Hippocampal formation (tissue), 2 donors: ENCODE measurements at regions not wholly inside any gene's neighbourhood (a gene's known extent, or its start where the extent isn't known, plus 50 kb on each side); places are given as distances from the start of the nearest gene placed in this dataset.
"Not testable (repeated sequence)": the region's sequence is repeated elsewhere in the genome, so short reads cannot be mapped to it uniquely, and the experiment has no call there.

Experiments used
- DNase-seq, 2 donors: peaks; one replicate each; lab custom pipeline; 2025; lab: John Stamatoyannopoulos, UW

DNA sequence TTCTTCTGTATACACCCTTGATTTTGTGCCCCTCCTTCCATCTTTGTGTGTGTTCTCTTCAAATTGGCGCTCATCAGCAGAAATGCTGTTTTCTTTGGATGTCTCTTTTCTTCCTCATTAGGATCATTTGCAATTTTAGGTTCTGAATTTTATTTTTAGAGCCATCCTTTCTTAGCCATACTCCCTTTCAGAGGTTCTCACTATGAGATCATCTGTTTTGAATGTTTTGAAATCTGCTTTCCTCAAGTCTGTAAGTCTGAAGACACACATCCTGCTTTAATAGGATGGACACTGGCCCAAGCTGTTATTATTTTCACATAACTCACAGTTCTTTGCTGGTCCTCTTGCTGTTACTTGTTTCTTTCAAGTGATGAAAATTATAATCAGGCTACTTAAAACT is 124.8 kb downstream of the BDH1 start:
- DNase-seq: no peak

DNA sequence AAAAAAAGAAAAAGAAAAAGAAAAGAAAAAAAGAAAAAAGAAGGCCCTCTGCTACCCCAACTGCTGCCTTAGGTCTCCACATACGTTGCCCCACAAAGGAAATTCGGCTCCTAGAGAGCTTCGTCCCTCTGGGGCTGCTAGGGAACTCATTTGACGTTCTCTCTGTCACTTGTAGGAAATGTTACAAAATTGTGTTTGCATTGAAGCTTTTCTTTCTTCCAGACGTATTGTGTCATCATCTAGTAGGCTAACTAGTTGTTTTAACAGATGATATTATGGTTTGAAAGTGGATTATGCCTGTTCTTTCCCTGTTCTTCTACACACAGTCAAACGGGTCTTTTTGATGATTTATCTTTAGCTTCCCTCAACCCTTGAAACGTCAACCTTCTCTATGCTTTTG is 125.3 kb downstream of the BDH1 start:
- DNase-seq: no peak

DNA sequence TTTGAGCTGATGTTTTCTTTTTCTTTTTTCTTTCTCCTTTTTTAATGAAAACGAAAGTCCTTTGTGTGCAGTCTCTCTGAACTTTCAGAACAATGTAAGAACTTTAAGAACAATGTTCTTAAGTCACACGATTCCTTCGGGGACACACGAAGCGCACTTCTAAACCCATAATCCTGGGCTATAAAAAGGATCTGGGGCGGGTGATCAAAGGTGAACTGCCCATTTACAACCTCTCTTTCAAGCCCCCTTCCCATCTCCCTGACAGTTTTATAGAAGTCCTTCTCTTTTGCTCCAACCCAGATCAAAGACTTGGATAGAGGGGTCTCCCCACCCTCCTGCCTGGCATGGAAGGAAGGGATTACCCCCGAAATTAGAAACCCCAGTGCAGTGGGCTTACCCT is 126.8 kb downstream of the BDH1 start:
- DNase-seq: no peak

DNA sequence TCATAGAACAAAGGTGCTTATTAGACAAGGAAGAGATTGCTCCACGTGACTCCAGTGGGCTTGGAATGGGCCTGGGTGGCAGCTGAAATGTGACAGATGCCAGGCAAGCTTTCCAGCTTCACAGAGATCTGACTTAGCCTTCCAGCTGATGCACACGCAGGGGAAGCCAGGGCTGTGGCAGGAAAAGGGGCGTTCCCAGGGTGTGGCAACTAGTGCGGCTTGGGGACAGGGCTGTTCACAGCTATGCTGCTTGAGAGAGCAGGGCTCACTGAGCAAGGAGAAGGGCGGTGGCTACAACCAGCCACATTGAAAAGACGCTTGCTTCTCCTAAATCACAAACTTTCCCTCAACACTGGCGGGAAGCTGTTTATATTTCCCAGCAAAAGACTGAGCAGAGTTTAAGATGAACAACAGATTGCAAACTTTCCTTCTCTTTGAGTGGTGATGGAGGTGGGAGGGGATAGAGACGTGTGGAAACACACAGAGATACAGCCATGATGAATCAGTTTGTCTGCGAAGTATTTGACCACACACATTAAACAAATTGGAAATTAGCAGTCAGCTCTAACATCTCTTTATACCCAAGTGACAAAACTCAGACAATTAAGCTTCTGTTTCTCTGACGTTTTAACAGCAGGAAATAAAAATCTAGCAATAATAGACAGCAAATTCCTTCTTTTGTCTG is 127.5 kb downstream of the BDH1 start:
- no peak for DNase-seq

DNA sequence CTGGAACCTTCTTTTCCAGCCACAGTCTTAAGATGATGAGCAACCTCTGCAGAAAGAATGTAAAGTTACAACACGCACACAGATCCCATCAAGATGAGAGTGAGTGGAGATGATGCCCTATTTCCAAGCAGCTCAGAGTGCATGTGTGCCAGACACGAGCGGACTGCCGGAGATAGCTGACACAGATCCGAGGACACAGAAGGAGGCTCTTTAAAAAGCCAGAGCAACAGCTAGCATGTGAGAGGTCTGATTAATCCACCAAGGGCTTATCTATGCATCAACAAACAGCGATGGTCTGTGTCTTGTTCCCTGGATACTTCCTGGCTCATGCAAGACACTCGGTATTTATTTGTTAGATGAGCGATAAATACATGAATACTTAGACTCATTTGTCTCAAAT is 128.6 kb upstream of the DLG1 start:
- DNase-seq: no peak

DNA sequence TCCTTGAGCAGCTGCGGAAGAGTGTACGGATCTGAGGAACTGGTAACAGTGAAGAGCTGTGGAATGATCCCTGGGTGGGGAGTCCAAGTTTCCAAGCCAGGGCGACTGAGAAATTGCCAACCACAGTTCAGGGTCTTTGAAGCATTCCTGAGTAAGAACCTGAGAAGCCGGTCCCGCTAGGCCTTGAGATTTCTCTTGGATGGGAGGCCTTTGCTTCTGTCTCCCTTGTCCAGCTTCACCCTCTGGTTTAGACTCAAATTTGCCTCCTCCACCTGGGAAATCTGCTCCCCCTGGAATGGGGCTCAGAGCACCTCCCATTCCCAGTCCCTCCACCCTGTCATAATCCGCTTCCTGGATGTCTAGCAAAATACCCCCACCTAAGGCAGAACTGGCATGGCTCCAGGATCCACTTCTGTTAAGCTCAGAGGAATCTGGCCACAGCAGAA is 127.7 kb upstream of the DLG1 start:
- no peak for DNase-seq

DNA sequence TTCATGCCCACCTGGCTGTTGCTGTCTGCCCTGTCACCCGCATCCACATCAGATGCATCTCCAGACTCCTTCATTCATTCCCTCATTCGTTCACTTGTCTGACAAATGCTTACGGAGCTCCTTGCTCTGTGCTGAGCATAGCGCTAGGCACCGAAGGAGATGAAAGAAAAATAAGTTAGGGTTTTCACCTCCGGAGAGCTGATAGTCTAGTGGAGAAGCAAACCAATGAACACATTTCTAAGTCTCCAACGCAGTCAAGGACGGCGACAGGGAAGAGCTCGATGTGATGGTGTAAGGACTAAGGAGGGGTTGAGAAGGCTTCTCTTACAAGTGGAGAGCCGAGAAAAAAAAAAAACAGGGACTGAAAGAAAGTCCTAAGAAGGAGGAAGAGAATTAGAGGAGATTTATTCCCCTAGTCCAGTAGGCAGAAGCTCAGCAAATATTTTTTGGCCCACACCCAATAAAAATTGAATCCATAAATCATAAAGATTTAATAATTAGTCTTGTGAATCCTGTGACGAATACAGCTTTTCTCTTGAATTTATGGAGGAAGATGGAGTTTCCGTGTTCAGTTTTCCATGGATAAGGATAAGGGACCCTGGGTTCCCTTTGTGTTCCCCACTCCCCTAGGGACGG is 127.2 kb upstream of the DLG1 start:
- no peak for DNase-seq

DNA sequence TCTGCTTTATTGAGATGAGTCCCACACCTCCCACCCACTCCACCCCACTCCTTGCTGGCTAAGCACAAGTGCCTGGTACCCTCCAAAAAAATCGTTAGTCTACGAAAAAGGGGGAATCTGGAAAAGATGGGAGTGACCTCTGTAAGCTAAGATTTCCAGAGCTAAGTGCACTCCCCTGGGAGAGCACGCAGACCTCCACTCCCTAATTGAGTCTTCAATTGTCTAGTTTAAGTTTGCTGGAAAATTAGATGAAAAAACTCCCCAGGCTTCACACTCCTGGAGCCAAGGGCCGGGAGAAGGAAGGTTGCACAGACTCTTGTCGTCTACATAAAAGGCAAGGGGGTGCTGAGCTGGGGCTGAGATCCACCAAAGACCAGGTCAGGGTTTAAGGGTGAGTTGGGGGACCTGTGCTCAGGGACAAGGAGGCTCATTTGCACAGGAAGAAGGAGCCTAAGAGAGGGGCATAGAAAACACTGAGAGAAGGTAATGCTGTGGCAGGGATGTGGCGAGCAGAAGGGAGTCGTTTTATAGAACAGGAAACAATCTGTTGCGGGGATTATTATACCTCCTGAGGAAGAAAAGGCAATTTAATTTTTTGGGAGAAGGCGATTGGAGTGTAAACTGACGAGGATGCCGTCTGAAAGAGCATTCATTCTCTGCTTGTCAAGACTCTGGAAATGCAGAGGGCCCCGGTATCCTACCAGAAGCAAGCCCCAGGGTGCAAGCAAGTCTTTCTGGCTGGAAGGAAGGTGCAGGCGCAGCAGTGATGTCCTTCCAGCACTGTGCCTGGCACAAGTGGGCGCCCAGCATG is 126.5 kb upstream of the DLG1 start:
- no peak for DNase-seq

DNA sequence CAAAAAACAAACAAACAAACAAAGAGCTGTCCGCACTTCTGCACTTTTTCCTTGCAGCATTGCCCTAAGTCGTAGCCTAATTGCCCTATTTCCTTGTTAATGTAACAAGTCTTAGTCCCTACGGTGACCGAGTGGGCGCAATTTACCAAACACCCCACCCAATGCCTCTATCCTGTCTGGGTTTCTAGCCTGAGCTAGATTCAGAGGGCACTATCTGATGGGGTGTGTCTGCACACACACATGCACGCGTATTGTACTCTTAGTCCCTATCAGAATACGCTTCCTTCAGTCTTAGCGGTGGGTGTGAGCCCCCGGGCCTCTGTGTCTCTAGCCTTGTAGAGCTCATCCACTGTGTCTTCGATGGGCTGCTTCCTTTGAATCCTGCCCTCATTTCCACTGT is 125.9 kb upstream of the DLG1 start:
- no peak for DNase-seq

DNA sequence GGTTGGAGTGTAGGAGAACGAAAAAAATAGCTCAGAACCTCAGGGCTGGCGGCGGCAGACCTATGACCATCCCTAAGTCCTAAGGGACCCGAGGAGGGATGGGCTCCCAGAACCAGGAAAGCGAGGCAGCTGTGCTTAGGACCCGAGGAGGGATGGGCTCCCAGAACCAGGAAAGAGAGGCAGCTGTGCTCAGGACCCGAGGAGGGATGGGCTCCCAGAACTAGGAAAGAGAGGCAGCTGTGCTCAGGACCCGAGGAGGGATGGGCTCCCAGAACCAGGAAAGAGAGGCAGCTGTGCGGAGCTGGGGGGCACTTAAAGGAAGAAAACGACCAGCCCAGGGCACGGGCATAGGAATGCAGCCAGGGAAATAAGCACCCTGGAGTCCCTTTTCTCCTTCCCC is 125.0 kb upstream of the DLG1 start:
- no peak for DNase-seq

DNA sequence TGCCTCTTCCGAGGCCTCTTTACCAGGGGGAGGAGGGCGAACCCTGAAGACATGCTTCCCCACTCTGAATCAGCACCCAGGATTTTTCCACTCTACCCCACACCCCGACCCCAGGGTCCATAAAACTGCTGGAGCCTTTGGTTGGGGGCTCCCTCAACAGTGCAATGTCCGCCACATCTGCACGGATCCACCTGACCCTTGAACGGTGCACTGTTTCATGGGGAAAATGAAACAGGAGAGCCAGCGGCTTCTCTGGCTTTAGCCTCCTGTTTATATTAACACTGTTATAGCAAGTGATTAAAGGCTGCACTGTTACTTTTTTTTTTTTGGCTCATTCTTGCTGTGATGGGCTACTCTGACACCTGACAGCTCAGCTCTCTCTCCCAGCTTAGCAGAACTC is 124.1 kb upstream of the DLG1 start:
- no peak for DNase-seq

DNA sequence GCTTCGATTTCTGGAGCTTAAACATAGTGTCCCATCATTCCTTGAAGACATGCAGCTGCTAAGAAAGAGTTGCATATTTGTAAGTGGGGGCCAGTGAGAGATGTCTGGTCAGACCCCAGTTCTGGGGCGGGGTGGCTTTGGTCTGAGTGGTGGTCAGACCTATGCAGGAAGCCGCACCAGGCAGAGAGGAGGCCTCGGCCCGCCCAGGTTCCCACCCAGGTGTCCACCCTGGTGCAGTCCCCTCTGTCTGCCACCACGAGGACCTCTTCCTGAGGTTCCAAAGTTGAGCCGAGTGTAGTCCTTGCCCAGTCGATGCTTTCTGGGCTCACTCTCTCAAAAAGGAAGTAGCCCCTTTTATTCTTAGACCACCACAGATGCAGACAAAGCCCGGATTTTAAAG is 122.6 kb upstream of the DLG1 start:
- no peak for DNase-seq

DNA sequence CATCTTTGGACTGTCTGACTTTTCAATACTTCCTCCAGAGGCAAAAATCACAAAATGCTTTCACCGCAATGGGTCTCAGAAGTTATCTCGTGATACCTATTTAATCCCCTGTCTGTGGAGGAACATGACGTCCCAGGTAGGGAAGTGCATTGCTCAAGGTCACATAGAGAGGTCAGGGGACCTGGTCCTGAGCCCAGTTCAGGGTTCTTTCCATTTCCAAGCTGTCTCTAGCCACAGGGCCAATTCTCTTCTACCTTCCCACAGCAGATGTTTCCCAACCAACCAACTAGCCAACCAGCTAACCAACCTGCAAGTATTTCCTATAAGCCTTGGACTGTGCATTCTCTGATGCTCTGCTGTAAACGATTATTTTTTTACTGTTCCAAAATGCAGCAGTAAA is 122.2 kb upstream of the DLG1 start:
- DNase-seq: no peak

DNA sequence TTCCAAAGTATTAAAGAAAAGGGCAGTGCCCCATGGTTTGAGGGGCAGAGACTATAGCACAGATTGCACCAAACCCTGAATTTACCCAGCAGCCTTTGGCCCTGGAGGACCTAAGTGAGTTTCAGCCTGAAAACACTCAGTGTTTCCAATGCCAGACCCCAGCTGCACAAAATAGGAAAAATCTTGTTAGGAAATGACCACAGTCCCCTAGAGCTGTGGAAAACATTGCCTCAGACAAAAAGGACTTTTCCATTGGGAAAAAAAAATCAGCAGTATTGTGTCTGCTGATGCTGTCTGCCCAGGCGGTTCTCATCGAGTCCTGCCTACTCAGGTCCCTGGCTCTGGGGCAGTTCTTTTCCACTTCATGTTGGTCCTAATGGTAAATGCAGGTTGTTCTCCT is 121.7 kb upstream of the DLG1 start:
- DNase-seq: no peak

DNA sequence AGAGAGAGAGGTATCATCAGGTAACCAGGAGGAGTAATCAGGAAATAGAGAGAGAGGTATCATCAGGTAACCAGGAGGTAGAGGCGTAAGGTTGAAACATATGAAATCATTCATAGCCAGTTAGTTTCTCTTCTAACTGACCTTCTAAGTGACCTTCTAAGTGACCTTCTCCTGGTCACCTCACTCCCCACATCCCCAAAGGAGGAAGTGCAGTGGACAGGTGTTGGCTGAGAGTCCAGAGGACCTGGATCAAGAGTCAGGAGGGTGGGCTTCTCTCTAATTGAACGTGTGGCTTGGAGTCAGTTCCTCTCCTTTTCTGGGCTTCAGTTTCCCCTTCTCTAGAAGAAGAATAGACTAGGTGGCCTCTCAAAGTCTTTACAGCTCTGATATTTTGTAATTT is 121.3 kb upstream of the DLG1 start:
- no peak for DNase-seq

DNA sequence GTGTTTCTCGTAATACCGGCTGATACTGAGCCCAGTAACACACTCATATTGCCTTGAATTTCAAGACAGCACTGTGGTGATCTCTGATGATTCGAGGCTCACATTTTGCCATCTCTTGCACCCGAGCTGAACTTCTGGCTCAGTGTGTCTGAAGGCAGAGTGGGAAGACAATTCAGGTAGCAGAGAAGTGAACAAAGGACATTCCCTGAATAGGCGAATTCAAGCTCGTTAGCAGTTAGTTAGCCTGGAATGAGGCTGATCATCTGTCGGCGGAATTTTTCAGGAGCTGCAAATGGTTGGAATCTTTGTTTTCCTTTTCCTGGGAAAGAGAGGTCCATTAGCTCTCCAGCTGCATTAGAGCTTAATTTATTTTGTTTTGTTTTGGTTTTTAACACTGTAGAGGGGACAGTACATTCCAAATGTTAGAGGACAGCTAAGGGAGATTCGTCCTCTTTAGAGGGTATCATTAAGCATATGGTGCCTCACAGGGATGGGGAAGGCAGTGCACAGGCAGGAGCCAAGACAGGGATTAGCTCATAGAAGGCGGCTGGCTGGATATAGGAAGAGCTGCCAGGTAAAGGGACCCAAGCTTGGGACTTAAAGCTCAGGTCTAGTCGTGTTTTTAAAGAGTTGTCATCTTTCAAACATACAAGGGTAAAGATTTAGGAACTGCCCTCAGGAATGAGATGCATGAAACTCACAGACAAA is 119.7 kb upstream of the DLG1 start:
- DNase-seq: no peak

DNA sequence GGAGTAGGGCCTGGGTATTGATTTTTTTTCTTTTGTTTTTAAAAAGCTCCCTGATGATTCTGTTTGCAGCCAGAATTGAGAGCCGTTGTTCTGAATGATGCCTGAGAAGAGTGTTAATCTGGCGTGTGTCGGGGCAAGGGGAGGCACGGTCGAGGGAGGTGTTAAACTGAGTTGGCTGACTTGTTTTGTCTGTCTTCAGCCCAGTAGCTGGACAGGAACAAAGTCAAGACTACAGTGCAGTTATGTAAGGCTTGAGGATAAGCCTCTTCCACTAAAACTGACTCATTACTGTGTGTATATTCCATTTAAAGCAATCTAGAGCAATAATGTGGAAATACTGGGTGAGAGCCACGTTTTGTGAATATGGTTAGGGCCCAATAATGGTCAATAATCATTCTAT is 119.0 kb upstream of the DLG1 start:
- no peak for DNase-seq

DNA sequence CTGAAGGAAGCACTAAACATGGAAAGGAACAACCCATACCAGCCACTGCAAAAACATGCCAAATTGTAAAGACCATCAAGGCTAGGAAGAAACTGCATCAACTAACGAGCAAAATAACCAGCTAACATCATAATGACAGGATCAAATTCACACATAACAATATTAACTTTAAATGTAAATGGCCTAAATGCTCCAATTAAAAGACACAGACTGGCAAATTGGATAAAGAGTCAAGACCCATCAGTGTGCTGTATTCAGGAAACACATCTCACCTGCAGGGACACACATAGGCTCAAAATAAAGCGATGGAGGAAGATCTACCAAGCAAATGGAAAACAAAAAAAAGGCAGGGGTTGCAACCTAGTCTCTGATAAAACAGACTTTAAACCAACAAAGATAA is 113.5 kb upstream of the DLG1 start:
- DNase-seq: not testable (repeated sequence)

DNA sequence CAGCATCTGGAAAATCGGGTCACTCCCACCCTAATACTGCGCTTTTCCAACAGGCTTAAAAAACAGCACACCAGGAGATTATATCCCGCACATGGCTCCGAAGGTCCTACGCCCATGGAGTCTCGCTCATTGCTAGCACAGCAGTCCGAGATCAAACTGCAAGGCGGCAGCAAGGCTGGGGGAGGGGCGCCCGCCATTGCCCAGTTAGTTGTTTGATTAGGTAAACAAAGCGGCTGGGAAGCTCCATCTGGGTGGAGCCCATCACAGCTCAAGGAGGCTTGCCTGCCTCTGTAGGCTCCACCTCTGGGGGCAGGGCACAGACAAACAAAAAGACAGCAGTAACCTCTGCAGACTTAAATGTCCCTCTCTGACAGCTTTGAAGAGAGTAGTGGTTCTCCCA is 111.8 kb upstream of the DLG1 start:
- not testable (repeated sequence) for DNase-seq

DNA sequence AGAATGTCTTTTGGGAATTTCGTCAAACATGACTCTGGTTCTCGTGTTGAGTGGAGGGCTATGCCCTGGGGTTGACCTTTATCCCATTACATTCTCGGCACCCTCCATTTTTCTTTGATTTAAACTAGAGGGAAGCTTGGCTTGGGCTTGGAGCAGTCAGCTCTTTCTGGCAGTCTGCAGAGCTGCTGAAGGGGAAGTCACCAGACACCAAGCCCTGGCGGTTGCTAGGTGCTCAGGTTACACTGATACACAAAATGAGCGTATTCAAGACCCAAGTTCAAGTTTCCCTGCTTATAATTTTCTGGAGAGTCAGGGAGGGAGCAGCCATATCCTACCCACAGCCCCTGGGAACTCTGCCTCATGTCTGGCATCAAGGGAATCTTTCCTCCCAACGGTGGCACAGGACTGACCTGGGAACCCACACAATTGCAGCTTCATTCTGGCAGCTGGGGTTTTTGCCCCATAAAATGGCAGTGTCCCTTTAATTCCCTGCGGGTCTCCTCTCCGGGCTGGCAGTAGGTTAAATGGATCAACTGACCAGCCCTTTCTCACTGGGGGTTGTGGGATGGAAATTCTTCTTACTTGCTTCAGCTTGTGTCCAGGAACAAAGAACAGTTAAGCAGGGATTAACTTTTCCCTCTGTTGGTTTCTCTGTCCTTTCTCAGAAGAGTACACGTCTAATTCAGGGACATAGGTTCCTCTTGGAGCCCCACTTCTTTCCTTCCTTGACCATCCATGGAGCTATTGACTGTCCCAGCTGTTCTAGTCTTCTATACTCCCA is 110.0 kb upstream of the DLG1 start:
- DNase-seq: no peak

DNA sequence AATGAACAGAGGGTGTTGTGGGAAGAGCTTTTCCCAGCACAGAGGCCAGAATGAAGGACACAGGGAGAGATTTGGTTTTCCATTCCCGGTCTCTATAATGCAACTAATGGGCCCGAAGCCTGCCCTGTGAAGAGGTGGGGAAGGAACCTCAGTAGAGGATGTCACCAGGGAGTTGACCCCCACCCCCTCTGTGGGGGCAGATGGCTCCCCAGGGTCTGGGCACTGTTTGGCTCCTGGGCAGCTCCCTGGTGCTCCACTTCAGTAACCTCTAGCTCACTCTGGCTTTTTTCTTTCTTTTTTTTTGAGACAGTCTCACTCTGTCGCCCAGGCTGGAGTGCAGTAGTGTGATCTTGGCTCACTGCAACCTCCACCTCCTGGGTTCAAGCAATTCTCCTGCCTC is 109.1 kb upstream of the DLG1 start:
- DNase-seq: no peak

DNA sequence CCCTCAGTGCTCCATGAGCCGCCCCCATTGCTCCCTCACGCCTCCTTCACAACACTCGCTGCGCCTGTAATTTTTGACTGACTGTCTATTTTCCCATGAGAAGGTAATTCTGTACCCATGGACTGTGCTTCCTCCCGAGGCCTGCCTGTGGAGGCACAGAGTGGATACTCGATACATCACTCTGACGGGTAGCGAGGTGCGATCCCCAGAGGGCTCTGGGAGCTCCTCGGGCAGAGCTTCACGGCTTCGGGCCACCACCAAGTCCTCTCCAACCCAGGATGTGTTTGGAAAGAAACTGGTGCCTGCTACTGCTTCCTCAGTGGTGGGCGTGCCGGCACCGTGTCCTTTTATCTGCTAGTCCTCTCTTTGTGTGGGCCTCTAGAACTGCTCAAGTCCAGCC is 108.6 kb upstream of the DLG1 start:
- no peak for DNase-seq
